Fibroblast of peridontal ligament (primary cell): ENCODE measurements at regions not wholly inside any gene's neighbourhood (a gene's known extent, or its start where the extent isn't known, plus 50 kb on each side); places are given as distances from the start of the nearest gene placed in this dataset.
"Not testable (repeated sequence)": the region's sequence is repeated elsewhere in the genome, so short reads cannot be mapped to it uniquely, and the experiment has no call there.

Experiments
- DNase-seq: peaks from one replicate; pipeline ENCODE4 v3.0.0-alpha.2; 2010; ENCODE audit errors: extremely low read depth

DNA sequence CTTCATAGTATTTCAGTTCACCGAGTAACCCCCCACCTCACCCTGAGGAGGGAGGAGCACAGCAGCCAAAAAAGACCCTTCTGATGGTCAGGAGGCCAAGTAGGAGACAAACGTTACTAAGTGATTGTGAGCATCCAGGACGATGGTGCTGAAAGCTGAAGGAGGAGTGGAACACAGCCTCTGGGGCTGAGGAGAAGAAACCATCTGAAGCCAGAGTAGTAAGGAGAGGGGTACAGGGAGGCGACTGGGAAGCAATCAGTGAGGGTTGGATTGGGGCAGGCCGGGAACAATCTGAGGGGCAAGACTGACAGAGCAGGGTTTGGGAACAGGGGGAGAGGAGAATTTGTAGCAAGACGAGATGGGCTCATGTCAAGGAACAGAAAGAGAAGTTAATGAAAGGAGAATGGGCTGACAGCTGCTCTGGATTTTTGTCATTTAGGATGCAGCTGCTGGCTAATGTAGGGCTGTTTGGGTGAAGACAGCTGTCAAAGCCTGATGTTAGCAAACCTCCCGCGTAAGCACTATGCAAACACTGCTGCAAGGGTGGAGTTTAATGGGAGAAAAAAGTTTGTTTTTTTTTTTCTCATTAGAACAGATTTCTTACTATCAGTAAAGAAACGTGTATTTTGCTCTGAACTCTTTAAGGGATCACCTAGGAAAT lies 622.2 kb downstream of the EDEM1 start:
- no peak for DNase-seq

DNA sequence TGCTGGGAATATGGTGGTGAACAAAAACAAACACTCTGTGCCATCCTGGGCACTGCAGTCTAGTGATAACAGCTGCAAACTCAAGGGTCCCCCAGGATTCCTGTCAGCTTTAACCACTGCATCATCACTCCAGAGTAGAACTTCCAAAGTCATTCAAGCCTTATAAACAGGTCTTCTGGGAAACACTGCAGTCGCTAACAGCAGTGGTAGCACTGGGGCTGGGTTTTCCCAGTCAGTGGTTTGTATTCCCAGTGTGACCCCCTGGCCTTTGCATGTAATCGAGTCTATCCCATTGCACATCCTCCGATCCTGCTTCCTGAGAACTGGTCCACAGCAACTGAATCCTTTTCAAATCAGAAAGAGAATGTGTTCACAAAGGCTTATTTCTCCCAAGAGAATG lies 623.5 kb downstream of the EDEM1 start:
- no peak for DNase-seq

DNA sequence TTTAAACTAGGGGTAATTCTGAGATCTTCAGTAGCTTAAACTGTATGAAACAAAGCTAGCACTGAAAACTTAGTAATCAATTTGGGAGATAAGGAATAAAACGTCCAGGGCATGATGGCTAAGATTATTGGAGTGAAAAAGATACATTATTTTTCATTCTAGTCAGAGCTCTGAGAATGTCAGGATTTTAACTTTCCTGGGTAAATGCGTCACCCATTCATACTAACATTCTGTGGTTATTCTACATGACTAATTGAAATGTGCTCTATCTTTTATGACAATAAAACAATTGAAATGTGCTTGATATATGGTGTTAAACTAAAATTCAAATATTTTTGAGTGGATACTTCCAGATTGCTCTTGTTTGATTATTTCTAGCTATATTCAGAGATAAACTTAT lies 626.0 kb downstream of the EDEM1 start:
- DNase-seq: no peak

DNA sequence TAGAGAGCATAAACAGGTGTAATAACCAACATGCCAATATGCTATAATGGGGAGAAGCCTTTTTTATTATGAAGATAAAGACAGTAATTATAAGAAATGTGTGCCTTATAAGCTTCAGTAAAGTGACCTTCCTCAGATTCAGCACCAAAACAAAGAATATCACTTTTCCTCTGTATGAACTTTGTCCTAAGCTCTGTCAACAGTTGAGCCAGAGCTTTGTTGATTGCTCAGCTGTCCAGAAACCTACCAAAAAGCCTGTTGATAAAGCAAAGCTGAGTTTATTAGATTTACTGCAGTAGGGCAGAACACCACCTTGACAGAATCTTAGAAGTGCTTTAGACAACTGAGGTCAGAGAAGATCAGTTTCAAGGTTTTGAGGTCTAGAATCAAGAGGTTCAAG lies 635.3 kb downstream of the EDEM1 start:
- no peak for DNase-seq

DNA sequence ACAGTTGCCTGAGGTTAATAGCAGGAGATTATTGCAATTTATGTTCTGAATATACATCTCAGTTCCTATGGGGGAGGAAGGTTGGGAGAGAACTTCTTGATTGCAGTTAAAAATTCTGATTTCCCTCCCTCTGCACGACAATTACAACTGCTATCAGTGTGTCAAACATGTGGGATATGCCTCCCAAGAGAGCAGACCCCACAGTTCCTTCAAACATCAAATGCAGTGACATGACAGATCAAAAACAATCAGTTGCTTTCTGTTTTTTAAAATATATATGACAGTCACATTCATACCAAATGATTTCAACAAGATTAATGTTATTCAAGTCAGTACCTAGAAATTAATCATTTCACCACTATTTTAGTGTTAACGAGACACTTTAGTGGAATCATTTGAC lies 639.0 kb downstream of the EDEM1 start:
- DNase-seq: no peak

DNA sequence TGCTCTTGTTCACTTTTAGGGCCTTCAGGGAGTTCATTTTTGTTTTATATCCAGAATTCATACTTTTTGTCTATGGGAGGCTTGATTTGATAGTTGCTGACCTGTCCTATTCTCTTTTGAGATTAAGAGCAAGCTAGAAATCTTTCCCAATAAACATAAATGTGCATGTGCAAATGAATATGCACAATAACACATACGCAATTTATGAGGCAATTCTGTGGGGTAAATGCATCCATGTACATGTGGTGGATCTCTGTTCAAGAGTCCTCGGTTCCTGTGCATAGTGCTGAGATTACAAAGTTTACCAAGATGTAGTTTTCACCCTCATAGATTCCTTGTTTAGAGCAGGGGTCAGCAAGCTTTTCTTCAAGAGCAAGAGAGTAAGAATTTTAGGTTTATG lies 640.7 kb downstream of the EDEM1 start:
- no peak for DNase-seq

DNA sequence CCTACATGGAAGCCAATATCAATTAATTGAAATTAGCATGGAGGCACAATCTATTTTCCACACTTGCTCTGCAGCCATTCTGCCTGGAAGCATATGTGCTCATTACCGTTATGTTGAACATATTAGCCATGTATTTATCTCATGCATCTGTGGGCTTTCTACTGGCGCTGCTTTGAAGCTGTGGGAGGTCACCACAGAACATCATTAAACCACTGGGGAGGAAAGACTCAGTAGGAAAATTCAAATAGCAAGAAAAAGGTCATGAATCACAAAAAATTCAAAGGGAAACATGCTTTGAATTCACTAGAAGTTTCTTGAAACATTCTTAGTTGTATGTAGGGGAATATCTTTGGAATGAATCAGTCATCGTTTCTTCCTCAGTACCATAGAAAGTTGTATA lies 652.5 kb downstream of the EDEM1 start:
- DNase-seq: no peak

DNA sequence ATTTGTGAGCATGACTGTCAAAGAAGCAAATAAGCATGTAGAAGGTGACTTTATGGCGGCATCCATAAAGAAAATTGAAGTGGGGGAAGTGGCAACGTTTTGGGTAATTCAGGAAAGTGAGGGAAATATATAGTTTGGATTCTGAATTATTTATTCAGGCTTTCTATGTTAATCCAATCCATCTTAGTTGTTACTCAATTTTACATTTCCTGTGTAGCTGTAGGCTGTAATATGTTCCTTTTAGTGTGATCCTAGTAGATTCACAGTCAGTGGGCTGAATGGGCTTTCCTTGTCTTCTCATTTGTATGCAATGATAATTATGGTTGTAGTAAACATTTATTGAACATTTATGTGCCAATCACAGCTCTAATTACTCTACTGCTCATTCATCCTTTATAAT lies 654.1 kb downstream of the EDEM1 start:
- DNase-seq: no peak

DNA sequence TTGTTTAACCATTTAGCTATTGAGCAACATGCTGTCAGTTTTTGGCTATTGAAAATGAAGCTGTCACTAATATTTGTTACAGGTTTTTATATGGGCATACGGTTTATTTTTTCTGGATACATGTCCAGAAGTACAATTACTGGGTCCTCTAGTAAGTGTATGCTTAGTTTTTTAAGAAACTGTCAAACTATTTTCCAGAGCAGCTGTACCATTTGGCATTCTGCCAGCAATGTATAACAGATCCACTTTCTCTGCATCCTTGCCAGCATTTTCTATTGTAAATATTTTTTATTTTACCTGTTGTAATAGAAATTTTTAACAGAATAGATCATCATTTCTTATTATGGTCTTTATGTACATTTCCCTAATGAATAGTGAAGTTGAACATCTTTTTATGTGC lies 658.8 kb downstream of the EDEM1 start:
- DNase-seq: no peak

DNA sequence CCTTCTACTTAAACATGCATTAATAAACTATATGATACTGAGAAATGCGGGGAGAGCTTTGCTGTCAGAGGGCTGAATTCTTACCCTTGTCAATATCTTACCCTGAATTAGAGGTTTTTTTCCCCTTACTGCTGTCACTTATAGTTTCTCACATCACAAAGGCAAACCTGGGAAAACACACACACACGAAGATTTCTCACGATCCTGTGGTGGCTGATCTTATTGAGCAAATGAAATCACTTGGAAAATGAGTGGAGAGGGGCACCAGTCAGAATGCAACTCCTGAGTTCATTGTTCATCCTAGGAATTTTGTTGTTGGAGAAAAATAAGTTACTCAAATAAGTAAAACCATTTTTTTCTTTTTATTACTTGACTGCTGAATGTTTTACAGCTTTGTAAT lies 673.6 kb downstream of the EDEM1 start:
- no peak for DNase-seq

DNA sequence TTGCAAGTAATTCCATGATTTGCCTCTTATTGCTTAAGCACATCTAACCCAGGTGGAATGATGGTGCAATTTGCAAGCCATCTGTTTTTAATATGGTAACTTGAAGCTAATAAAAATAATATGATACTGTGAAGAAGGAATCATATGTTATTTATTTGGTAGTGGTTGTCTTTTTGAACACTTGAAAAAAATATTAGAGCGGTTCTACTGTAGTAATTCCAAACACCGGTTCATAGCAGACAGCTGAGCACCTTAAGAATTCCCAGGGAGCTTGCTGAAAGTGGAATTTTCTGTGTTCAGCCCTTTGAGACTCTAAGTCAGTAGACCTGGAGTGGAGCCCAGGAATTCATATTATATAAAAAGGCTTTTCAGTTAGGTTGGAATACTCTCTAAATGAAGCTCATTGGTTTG lies 687.4 kb downstream of the EDEM1 start:
- no peak for DNase-seq

DNA sequence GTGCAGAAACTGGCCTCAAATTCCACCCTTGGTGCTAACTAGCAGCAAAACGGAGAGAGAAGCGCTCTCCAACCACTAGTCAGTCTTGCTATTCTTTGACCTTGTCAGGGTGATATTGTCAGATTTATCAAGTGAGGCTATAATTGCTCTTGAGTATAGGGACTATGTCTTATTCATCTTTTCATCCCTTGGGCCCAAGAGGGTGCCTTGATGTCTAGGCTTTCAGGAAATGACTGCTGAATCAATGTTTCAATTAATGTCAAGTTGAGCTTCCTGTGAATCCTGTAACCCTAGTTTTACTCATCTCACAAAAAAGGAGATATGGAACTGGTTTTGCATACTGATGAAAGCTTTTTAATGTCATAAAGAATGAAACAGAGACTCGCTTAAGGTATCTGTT lies 701.3 kb downstream of the EDEM1 start:
- DNase-seq: no peak

DNA sequence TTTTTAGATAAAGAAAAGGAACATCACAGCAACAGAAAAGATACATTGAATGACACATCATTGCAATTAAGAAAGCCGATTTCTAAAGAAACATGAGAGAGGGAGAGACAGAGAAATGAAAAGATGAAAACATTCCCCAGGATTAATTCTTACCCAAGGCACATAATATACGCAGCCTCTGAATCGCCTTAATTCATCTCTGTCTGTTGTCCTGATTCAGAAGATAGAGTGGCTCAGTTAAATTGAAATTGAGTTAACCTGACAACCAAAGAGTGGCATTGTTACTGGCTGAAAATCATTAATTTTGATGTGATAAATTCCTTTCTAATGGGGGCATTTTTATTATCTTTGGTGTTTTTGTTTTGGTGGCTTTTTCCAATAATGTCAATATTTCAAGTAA lies 701.9 kb downstream of the EDEM1 start:
- no peak for DNase-seq

DNA sequence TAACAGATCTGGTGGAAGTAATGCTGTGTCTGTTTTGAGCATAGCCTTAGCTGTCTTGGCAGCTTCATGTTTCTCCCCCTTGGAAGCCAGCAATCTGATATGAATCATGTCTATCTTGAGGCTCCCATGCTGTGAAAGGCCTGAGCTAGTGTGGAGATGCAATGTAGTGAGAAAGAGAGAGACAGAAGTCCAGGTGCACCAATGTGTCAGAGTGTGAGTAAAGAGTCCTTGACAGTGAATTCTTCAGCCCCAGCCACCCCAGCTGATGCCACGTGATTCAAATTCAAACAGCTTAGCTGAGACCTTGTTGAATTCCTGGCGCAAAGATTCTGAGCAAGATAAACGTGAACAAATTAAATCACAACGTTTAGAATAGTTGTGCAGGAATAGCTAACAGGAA lies 704.2 kb downstream of the EDEM1 start:
- no peak for DNase-seq

DNA sequence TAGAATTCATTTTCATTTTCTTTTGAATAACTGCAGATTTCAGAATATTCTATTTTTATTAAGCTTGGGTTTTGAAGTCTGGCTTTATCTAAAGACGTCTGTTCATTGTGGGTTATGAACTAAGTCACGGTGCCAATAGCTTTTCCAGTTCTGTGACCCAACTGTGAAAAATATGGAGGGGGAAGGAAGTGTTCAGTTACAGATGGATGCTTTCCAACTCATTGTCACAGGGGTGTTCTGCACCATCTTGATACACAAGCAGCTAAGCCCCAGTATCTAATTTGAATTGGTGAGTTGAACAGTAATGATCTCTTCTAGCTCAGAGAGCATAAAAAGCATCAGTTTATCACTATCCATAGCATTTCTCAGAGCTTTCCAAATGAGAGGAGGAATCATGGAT lies 710.6 kb downstream of the EDEM1 start:
- no peak for DNase-seq

DNA sequence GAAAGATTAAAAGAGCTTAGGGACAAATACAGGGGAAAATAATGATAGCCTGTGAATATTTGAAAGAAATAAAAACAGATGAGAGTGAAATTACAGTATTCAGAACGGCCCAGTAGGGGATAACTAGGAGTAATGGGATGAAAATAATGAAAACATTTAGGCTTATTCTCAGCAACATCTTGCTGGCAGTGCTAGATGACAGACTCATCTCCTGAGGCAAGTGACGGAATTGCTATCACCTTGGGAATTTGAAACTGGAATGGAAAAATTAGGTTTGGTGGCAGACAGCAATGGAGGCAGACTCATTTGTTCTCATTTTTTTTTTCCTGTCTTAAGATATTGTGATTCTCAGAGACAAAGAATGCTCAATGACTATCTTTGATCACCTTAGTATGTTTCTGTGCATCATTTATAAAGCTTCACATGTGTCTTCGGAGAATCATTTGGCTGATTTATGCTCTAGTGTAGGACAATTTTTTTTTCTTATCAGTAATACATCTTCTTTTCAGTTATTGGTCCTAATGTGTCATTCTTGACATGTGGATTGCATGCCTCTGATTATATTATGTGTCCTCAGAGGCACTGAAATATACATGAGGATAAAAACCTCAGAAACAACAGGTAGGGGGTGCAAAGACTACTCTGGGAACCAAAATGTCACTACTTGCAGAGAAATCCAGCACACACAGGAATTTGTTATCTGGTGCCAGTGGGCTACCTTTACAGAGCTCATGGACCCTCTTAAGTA lies 711.7 kb downstream of the EDEM1 start:
- DNase-seq: no peak

DNA sequence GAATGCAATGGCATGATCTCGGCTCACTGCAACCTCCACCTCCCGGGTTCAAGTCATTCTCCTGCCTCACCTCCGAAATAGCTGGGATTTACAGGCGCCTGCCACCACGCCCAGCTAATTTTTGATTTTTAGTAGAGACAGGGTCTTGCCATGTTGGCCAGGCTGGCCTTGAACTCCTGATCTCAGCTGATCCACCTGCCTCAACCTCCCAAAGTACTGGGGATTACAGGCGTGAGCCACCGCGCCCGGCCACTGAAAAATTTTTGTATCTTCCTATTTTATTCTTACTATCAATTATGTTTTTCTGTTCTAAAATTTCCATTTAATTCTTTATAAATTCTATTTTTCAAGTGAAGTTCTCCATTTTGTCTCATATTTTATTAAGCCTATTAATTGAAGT lies 730.4 kb downstream of the EDEM1 start:
- no peak for DNase-seq

DNA sequence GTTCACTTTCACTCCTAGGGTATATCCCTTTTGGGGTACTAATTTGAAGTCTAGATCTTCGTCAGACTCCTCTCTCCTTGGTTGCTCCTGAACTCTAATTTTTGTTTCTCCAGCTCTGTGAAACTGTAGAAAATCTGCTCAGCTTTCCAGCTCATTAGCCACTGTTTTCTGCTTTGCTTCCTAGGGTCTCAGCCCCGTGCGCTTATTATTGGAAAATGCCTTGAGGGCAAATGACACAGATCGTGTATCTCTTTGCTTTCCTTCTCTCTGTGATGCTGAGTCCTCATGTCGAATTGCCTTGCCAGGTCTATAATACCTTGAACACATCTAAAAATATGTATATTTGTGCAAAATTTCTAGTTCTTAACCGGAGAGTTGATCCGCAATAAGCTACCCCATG lies 731.1 kb downstream of the EDEM1 start:
- no peak for DNase-seq

DNA sequence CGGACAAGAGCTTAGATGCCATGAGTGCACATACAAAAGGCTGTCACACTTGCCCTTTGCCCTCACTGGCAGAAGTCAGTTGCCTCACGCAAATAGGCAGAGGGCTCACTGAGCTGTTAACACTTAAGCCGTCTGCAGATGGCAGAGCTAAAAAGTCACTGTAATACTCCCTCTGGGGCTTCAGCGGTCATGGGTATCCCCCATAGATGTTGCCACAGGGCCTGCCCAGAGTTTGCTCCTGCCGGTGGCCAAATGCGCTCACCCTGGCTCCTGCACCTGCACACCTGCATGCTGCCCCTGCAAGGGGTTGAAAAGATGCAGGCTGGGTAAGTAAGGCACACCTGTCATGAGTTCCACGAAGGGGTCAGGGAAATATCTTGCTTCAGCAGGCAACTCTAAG lies 741.5 kb downstream of the EDEM1 start:
- no peak for DNase-seq

DNA sequence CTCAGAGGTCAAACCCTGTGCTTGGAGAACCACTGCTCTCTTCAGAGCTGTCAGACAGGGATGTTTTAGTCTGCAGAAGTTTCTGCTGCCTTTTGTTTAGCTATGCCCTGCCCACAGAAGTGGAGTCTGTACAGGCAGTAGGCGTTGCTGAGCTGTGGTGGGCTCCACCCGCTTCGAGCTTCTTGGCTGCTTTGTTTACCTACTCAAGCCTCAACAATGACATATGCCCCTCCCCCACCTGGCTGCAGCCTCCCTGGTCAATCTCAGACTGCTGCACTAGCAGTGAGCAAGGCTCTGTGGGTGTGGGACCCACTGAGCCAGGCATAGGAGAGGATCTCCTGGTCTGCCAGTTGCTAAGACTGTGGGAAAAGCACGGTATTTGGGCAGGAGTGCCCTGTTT lies 756.6 kb downstream of the EDEM1 start:
- DNase-seq: not testable (repeated sequence)

DNA sequence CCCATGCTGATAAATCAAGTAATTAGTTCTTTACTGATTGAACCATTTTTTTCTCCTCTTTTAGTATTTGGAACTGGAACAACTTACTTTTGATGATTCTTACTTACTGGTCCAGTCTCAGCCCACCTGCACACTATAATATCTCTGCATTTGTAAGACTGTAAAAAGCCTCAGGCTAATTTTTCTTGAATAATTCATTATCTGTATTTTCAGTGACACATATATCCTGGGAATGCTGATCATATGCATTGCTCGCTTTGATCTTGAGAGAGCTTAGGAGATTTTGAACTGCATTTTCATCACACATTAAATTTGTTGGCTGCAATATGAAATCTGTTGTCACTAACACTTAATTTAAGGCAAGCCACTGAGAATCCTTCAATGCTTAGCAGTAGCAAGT lies 760.6 kb downstream of the EDEM1 start:
- no peak for DNase-seq

DNA sequence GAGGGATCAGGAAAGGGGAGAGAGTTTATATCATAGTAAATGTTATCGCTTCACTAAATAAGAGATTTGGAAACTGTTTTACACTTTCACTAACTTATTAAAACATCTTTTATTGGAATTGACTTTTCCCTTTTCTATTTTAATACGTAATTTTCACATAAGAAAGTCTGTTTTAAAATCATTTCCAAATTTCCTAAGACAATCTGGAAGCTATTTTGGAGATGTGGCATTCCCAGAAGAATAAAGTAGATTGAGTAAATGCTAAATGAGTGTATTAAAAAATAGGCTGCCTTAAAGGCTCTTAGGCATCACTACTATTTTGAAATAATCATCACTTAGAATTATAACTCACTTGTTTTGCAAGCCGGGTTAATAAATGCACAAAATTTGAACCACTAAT lies 763.5 kb downstream of the EDEM1 start:
- DNase-seq: no peak

DNA sequence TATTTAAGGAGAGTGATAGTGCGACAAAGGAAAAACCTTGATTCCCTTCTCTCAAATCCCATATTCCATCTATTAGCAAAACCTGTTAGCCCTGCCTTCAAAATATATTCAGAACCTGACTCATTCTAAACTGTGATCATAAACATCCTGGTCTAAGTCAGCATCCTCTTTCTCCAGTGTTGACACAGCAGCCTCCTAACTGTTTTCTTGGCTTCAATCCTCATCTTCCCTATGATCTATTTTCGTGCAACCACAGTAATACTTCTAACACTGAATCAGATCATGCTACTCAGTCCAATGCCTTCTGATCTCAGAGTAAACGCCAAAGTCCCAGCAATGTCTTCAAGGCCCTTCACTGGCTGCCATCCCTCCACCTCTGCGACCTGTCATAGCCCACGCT lies 785.1 kb downstream of the EDEM1 start:
- no peak for DNase-seq
